ENCODE measurements at regions not wholly inside any gene's neighbourhood (a gene's known extent, or its start where the extent isn't known, plus 50 kb on each side); places are given as distances from the start of the nearest gene placed in this dataset.
A peak's percentile ranks its signal among the peaks of the same experiment; 100 is the strongest.

DNA sequence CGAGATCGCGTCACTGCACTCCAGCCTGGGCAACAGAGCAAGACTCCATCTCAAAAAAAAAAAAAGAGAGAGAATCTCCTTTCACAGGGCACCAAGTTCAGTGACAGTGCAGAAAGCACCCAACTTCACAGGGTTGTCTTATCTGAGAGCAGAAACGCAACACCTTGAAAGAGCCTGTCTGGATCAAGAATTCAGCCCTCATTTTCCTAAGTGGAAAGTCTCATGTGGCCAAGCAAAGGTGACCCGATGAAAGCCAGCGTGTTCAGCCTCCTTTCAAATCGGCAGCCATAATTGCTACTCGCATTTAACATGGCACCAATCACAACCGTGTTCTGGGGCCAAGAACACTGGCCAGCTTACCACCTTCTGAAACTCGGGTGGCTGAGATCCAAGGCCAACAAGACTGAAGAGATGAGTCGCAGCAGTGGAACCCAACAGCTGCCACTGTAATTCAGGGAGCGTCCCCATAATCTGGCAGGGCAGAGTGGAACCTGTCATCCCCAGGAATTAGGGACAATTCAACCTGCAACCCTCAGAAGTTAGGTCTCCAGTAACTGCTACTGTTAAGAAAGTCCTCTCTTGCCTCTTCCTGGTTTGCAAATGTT, 536.7 kb upstream of the JARID2 start:
- DNase-seq (ENCODE audit: missing footprints) (no peak), ATAC-seq (no peak)
- intact Hi-C loops (cut with DNase I), result loop anchor here (5.0 kb wide), 2 partner anchors 67 to 497 kb away; no protein-coding TSS in a partner anchor

DNA sequence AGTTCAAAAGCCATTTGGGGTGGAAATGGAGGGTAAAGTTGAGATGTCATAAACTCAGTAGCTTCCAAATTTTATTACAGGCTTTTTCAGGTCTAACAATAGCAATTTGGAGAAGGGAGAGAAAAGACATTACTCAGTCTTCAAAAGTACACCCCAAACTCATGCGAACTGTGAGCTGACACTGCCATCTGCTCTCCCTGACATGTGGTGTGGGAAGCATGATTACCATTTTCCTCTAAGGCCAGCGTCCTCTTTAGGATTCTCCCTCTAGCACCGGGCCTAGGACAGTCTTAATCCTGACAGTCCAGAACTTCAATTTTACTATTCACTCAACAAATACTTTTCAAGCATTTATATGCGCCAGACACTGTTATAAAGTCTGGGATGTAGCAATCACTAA, 536.0 kb upstream of the JARID2 start:
- intact Hi-C loops (cut with DNase I), result loop anchor here (5.0 to 10.0 kb wide), 4 partner anchors 68 to 535 kb away; partner anchors contain the start of gene JARID2
- ATAC-seq (no peak), DNase-seq (ENCODE audit: missing footprints) (no peak)

DNA sequence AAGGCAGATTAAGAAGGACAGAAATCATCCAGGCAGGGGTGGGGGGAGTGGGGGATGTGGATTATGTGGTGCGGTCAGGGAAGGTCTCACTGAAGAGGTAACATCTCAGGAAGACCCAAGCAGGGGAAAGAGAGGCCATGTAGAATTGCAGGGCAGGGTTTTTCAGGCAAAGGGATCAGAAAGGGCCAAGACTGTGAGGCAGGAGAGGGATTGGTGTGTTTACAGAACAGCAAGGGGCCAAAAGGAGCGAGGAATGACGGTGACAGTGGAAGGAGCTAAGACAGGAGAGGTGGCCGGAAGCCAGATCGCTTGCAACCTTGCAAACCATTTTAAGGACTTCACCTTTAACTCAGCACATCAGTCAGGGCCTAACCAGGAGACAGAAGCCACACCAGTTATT, 535.4 kb upstream of the JARID2 start:
- ATAC-seq, result no peak
- intact Hi-C loops (cut with DNase I), result loop anchor here (5.0 to 10.0 kb wide), 2 partner anchors 288 to 534 kb away; partner anchors contain the start of gene JARID2
- DNase-seq (ENCODE audit: missing footprints), result no peak

DNA sequence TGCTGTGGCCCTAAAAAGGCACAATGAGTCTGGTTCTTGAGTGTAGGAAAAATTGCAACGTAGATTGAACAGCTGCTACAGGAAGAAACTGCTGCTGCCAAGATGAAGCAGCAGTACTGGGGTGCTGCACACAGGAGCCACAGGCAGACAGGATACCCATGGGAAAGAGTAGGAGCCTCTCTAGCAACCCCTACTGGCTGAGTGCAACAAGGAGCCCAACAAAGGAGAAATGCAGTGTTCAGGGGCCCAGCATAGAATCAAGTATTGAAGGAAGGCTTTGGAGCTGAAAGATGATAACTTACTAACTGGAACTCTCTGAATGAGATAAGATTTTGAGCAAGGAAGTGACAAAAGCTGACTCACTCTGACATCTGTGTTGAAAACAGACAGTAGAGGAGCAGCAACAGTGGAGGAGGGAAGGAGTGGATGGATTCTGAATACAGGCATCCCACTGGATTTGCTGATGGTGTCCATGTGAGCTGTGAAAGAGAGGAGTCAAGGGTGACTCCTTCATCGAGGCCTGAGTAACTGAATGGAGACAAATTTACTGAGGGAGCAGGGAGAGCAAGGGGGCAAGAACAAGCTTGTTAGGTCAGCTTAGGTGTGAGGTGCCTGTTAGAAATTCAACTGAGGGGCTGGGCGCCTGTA, 534.7 kb upstream of the JARID2 start:
- intact Hi-C loops (cut with DNase I), result loop anchor here (5.0 to 10.0 kb wide), 2 partner anchors 289 to 534 kb away; partner anchors contain the start of gene JARID2
- ATAC-seq (no peak), DNase-seq (ENCODE audit: missing footprints) (no peak)

DNA sequence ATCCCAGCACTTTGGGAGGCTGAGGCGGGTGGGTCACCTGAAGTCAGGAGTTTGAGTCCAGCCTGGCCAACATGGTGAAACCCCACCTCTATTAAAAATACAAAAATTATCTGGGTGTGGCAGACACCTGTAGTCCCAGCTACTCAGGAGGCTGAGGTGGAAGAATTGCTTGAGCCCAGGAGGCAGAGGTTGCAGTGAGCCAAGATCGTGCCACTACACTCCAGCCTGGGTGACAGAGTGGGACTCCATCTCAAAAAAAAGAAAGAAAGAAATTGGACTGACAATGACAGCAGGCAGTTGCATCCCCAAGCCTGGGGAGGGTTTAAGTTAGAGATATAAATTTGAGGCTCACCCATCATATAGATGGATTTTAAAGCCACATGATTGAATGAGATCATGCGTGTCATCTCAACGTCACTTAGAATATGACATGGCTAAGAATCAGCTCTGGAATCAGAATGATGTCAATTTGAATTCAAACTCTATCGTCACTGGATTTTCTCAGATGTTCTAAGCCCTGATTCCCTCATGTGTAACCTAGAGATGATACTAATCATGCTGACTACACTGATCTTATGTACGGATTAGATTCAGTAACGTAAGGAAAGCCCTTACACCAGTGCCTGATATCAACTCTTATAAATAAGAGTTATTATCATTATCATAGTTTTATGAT, 534.0 kb upstream of the JARID2 start:
- DNase-seq (ENCODE audit: missing footprints) (no peak), ATAC-seq (no peak)
- intact Hi-C loops (cut with DNase I), result loop anchor here (5.0 to 10.0 kb wide), 2 partner anchors 290 to 533 kb away; partner anchors contain the start of gene JARID2

DNA sequence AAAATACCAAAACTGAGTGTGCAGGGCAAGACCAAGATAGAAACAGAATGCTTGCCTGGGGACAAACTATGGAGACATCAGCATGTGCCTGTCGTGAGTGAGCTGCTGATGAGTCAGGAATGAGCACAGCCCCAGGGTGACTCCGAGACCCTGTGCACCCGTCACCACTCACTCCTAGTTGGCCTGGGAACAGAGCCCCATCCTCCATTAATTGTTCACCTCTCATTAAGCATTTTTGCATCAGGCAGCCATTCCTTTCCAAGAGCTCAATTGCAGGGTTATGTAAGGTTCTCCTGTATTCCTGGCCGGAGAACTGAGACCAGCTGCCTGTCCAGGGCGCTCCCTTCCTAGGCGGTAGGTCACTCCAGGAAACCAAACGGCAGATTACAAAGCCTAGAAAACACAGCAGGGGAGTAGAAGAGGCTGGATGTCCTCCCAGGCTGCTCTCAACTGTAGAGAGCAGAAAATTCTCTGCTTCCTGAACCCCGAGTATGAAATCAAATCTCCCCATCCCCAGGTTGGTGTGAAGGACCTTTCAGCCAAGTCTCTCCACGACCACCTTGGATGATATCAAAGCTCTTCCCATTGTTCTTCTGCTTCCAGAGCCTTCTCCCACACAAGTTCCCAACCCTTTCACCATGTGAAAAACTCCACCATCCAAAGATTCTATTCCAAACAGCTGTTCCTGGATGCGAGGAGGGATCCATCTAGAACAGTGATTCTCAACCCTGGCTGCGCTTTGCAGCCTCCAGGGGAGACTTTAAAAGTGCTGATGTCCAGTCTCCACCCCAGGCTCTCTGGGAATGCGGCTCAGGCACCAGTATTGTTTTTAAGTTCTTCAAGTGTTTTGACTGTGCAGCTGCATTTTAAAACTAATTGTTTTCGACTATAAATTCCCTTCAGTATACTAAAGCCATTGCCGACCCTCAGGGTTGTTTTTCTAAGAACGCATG, 532.6 kb upstream of the JARID2 start:
- peak; percentile 91 for ATAC-seq
- DNase-seq (ENCODE audit: missing footprints), result no peak
- intact Hi-C loops (cut with DNase I), result loop anchor here (5.0 to 10.0 kb wide), 2 partner anchors 291 to 532 kb away; partner anchors contain the start of gene JARID2

DNA sequence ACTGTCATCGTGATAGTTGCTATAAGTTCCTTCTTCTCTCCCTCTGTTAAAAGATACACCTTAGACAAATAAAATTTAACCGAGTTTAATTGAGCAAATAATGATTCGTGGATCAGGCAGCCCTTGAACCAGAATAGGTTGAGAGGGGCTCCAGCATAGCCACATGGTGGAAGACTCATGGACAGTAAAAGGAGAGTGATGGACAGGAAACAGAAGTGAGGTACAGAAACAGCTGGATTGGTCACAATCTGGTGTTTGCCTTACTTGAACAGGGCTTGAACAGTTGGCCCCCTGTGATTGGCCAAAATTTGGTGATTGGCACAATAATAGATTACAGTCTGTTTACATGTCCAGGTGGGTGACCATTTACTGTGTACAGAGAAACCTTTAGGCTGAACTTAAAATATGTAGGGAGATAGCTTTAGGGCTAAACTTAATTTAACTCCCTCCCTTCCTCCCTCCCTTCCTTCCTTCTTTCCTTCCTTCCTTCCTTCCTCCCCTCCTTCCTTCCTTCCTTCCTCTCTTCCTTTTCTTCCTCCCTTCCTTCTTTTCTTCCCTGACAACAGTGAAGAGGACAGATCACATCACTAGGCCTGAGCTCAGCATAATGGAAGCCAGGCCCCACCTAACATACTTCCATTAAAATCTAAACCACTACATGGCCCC, 531.8 kb upstream of the JARID2 start:
- intact Hi-C loops (cut with DNase I), result loop anchor here (5.0 to 10.0 kb wide), 2 partner anchors 292 to 531 kb away; partner anchors contain the start of gene JARID2
- ATAC-seq, result no peak
- no peak for DNase-seq (ENCODE audit: missing footprints)

DNA sequence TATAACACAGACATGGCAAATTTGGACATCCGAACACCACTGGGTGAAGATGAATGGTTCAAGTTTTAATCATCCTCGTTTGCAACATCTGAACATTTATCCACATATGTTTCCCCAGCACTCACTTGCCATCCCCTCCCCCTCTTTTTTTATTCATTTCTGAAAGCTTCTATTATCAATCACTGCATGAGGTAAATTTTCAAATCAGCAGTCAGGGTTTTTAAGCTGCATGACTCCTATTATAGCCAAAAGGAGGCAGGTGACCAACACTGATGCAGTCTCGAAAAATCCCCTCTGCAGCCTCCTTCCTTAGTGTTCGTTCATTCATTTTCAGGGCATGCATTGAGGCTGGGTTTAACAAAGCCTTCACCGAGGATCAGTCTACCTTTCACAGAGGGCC, 530.8 kb upstream of the JARID2 start:
- ATAC-seq (no peak), DNase-seq (ENCODE audit: missing footprints) (no peak)
- intact Hi-C loops (cut with DNase I), result loop anchor here (10.0 kb wide), 1 partner anchor 530 kb away; the partner anchor contains the start of gene JARID2

DNA sequence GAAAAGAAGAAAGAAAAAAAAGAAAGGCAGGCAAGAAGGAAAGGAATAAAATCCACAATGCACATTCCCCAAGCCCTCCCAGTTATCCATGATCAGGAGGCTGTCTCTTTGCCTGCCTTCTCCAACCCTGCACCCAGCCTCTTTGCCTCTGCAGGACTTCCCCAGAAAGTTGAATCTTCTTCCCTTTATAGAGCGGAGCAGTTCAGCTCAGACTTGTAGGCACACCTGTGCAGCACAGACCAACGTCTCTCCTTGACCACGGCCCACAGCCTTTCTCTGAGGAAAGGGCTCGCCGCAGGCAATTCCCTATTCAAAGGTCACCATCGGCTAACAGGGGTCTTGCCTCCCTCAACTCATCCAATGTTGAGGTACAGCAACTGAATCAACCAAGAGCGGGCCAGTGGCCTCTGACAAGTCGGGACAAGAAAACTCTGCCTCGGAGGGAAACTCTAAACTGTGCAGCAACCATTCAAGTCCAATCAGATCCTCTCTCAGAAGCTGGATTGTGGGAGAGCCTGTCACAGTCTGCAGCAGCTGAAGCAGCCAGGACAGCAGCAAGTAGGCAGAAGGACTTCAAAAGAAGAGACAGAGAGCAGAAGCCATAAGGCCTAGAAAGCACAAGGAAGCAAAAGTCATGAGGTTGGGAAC, 529.2 kb upstream of the JARID2 start:
- no peak for ATAC-seq
- intact Hi-C loops (cut with DNase I), result loop anchor here (10.0 kb wide), 1 partner anchor 528 kb away; the partner anchor contains the start of gene JARID2
- DNase-seq (ENCODE audit: missing footprints), result no peak

DNA sequence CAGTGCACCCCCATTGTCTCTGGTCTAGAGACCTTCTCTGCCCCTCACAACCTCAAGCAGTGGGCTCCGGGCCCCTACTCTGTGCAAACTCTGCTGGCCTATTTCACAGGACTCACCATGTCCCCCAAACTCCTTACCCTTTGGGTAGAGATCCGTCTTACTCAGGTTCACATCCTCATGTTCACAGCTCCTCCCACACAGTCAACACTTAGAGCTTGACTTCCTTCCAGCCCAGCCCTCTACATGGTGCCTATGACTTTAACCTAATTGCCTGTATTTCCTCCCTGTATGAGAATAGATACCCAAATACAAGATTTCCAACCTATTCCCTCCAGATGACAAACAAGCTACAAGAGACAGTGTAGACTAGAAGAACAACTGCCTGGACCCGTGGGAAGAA, 528.6 kb upstream of the JARID2 start:
- ATAC-seq (no peak), DNase-seq (ENCODE audit: missing footprints) (no peak)
- intact Hi-C loops (cut with DNase I), result loop anchor here (10.0 kb wide), 1 partner anchor 527 kb away; the partner anchor contains the start of gene JARID2

DNA sequence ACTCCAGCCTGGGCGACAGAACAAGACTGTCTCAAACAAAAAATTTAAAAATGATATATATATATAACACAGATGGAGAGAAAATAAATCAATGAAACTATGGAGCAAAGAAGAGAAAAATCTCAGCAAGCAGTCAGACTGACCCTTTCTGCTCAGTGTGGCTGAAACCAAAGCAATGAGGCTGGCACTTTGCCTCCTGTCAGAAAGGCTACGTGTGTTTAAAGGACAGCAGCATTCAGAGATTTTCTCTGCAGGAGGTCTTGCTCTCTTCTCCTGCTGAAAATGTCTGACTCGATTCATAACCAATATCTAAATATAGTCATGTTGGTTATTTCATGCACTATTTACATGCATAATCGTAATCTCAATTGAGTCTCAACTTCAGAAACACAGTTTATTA, 527.0 kb upstream of the JARID2 start:
- intact Hi-C loops (cut with DNase I), result loop anchor here (10.0 kb wide), 1 partner anchor 526 kb away; the partner anchor contains the start of gene JARID2
- ATAC-seq, result no peak
- DNase-seq (ENCODE audit: missing footprints), result no peak

DNA sequence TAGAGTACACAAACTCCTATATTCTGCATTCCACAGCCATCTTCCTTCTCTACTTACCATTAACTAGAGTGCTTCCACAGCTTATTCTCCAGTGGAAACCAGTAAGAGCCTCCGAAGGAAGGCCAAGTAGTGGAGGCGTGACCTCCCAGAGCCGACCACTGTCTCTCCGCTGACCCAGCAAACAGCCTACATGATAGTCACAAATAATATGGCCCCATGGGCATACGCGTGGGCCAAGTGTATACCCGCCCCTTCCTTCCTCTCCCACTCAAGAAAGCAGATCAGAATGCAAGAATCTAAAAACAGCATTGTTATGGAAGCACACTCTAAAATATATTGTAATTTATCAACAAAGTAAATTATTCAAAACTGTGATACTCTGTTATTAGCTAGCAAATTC, 526.6 kb upstream of the JARID2 start:
- DNase-seq (ENCODE audit: missing footprints), result no peak
- ATAC-seq, result no peak
- intact Hi-C loops (cut with DNase I), result loop anchor here (10.0 kb wide), 1 partner anchor 526 kb away; the partner anchor contains the start of gene JARID2

DNA sequence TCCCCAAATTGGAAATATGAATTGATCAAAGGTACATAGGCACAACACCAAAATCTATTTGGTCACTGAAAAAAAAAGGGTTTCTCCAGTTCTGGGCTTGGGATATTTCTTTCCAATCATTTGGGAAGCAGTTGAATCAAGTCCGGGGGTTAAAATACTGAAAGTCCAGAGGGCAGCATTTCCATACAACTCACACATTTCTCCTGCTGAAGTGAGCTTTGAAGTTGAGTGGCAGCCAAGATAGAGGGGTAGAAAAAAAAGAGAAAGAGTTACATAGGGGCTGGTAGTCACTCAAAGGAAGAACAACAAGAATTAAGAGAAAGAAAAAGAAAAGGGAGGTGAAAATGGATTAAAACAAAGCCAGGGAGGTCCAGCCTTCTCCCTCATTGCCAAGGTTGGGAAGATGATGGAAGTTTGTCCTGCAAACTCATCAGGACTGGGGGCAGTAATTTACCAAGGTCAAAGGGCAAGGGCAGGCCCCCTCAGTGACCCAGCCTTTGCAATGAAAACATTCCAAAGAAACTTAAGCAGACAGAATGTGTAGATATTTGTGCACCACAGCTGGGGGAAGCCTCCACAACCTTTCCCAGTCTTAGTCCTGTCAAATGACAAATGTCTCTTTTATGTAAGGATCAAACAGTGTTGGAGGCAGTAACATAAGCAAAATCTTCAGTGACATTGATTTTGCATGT, 525.3 kb upstream of the JARID2 start:
- intact Hi-C loops (cut with DNase I), result no loop called here
- DNase-seq (ENCODE audit: missing footprints) (no peak), ATAC-seq (no peak)

DNA sequence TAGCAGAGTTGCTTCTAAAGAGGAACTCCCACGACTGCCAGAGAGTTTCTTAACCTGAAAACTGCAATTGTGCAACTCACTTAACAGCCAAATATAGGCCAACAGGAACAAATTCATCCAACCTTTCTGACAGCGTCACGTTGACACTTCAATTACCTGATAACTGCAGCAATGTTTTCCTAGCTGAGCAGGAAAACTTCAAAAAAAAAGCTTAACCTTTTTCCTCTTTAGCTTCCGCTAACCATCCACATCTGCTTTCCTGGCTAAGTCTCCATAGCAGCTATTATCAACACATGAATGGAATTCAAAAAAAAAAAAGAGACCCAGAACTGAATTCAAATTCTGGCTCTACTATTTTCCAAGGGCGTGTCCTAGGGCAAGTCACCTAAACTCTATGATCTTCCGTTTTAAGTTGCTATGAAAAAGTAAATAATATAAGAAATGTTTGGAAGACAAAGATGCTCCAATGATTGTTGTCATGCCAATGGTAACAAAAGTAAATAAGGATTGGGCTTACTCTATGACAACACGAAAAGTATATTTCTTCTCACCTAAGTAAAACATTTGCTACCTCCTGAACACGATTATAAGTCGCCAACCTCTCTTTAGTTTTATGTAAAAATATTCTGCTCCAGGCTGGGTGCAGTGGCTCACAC, 524.6 kb upstream of the JARID2 start:
- intact Hi-C loops (cut with DNase I), result no loop called here
- ATAC-seq (peak; percentile 43), DNase-seq (ENCODE audit: missing footprints) (no peak)

DNA sequence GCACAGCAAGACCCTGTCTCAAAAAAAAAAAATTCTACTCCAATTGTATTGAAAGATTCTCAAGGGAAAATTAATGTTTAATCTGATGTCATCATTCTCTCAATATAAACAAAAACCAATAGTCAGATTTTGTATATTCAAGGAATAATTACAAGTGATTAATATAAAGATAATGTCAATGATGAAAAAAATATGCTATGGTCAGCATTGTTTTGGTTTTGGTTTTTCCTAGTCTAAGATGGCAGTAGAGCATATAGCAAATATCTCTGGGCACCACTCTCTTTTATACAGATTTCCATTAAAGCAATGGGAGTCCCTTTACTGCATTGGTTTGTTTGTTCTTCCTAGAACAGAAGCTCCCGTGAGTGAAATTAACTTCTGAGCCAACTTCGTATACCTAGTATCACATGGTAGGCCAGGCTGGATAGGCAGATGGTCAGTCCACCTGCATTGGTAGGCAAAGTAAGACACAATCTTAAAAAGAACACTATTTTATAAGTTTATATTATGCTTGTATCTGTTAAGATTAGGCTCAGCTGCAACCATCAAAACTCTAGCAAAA, 523.8 kb upstream of the JARID2 start:
- intact Hi-C loops (cut with DNase I), result no loop called here
- ATAC-seq (no peak), DNase-seq (ENCODE audit: missing footprints) (no peak)

DNA sequence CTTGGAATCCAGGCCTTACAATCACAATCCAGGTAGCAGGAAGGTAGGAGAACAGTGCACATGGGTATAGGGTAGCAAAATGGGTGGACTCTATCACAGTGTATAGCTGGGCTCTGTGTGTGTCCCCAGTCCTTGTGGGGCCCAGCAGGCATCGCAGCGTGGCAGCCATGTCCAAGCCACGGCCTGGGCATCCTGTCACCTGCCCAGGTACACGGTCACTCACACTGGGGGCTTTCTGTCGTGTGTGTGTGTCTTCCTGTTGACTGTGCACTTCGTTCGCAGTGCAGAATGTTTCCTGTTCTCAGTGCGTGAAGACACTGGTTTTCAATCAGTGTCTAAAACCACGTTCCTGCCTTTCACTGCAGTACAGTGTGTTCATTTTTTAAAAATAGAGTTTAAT, 523.2 kb upstream of the JARID2 start:
- DNase-seq (ENCODE audit: missing footprints) (no peak), ATAC-seq (no peak)
- intact Hi-C loops (cut with DNase I), result no loop called here
